GM21390 (cell line): ENCODE measurements at regions not wholly inside any gene's neighbourhood (a gene's known extent, or its start where the extent isn't known, plus 50 kb on each side); places are given as distances from the start of the nearest gene placed in this dataset.

Source experiments
- ATAC-seq: cut with Tn5 transposase; IDR thresholded peaks from one replicate; pipeline ENCODE4 v1.9.1; 2021; ENCODE audit not compliant: unreplicated experiment

- ATAC-seq, result no peak
Observed at GRCh38 chr15:93830221-93831080, 400.9 kb upstream of the MCTP2 start.

GRCh38 chr15:93829115-93829870, 402.1 kb upstream of the MCTP2 start:
- ATAC-seq, result peak; percentile 55

DNA sequence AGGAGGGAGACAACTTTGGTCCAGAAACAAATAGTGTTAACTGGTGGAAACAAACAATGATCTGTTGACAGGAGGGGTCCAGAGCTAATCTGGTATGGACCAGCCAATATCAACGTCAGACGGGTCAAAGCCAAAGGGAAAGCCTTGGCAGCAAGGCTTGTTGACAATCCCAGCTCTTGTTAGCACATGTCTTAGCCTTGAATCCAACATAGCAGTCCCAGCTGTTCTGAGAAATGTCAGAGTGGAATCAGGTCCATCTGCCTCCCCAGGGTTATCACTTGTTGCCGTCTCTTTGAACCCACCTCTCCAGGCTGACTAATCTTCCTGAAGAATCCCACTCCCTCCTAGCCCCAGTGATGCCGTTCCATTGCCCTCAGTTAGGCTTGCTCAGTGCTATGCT, 404.6 kb upstream of the MCTP2 start:
- no peak for ATAC-seq

DNA sequence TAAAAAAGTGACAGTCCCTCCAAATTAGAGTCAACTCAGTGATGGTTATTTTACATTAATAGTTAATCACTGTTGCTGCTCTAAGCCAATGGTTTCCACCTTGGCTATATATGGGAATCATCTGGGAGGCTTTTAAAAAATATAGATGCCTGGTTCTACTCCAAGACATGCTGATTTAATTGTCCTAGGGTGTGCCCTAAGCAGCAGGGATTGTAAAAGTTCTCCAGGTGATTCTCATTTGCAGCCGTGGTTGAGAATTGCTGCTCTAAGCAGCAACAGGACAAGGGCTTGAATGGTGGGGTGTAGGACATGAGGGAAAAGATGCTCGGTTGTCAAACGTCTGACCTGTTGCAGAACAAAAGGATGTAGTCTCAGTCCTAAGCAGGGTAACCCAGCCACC, 405.1 kb upstream of the MCTP2 start:
- no peak for ATAC-seq

DNA sequence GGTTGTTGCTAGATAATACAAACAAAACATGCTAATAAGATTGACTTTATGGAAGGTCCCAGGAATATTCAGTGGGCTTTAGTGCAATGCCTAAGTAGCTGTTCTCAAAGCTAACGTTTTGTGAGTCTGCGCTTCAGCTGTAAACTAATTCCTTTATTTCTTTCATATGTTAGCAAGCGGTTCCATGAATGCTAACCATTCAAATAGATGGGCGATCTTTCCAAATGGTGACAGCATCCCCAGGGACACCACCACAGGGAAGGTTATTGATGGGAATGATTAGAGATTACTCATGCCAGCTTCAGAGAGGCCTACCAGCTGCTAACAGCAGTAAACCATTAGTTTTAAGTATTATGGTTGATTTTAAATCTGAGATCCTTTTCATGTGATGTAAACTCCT, 405.7 kb upstream of the MCTP2 start:
- no peak for ATAC-seq

- no peak for ATAC-seq
Observed at GRCh38 chr15:93823971-93824913, 407.1 kb upstream of the MCTP2 start.

DNA sequence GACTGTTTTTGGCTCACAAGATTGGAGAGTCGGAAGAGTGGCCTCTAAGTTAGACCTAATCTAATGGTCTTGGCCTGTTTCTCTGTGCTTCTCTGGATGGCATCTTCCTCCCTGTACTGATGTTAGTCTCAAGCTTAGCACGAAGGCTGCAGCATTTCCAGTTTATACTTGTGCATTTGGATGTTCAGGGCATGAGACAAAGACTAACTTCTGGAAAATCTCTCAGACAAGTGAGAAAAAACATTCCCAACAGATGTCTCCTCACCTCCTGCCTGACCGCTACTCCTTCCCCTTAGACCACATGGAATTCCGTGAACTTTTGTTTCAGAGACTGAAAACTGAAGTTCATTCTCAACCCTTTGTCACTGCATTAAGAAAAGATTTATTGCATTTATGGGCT, 410.8 kb upstream of the MCTP2 start:
- no peak for ATAC-seq

GRCh38 chr15:93819826-93820225, 411.5 kb upstream of the MCTP2 start:
- no peak for ATAC-seq

DNA sequence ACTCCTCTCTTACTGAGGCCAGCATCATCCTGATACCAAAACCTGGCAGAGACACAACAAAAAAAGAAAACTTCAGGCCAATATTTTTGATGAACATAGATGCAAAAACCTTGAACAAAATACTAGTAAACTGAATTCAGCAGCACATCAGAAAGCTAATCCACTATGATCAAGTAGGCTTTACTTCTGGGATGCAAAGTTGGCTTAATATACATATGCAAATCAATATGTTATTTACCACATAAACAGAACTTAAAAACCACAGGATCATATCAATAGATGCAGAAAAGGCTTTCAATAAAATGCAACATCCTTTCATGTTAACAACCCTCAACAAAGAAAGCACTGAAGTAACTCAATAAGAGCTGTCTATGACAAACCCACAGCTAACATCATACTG, 414.5 kb upstream of the MCTP2 start:
- ATAC-seq, result no peak

DNA sequence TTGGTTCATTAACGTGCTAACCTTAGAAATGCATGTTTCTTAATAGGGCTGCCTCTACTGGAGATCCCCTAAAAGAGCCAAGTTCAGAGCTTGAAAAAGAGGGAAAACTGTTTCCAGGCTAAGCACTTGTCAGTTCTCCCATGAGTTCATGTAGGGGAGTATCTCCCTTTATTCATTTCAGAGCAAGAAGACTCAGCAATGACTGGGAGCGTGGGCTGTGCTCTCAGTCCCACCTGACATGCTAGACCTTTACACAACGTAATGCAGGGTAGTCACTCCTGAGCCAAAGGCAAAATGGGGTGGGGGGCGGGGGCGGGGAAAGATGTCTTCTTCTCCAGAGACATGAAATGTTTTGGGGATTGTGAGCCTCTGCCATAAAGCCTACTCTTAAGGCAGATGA, 420.1 kb upstream of the MCTP2 start:
- ATAC-seq, result no peak

GRCh38 chr15:93809516-93809915, 421.8 kb upstream of the MCTP2 start:
- ATAC-seq, result no peak

- ATAC-seq, result no peak
Observed at GRCh38 chr15:93803421-93804152, 427.8 kb upstream of the MCTP2 start.

GRCh38 chr15:93801206-93801605, 430.2 kb upstream of the MCTP2 start:
- ATAC-seq, result no peak

DNA sequence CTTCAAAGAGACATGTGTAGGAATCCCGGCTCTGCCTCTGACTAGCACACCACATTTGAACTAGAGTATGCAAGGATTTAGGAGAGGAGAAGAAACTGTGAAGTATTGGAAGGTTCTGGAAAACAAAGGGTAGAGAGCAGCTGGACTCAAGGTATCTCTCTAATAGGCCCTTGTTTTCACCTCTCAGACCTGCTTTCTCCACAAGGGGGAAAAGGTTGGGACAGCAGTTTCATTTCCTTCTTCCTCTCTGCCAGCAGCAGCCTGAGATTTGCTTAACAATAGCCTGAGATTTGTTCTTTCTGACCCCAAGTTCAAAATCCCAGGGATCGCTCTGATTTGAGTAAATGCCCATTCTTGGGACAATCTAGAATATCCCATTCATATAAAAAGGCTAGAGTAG, 430.6 kb upstream of the MCTP2 start:
- no peak for ATAC-seq

GRCh38 chr15:93789441-93789840, 441.9 kb upstream of the MCTP2 start:
- no peak for ATAC-seq

DNA sequence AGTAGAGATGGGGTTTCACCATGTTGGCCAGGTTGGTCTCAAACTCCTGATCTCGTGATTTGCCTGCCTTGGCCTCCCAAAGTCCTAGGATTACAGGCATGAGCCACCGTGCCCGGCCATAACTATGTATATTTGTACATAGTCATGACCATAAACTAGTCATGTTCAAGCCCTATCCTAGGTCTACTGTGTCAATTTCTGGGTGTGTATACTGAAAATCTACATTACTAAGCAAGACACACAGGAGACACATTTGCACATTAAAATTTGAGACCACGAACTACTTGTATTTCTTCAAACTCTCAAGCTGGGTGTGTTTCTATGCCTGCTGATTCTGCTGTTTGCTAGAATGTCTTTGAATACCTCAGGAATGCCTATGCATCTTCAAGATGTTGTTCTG, 451.3 kb upstream of the MCTP2 start:
- ATAC-seq, result no peak

DNA sequence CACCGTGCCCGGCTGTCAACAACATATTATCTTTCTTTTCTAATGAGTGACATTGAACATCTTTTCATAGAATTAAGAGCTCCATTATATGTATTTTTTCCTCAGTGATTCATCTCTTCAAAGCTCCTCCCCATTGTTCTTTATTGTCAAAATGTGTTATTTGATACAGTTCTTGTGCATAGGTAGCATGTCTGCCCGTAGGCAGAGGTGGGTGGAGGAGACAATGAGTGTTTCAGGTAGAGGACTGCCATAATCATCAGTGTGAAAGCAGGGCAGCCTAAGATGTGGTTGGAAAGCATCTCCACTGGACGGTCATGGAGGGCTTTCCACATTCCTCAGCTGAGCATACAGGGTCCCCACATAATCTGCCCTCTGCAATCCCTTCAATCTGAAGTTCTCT, 452.0 kb upstream of the MCTP2 start:
- no peak for ATAC-seq

DNA sequence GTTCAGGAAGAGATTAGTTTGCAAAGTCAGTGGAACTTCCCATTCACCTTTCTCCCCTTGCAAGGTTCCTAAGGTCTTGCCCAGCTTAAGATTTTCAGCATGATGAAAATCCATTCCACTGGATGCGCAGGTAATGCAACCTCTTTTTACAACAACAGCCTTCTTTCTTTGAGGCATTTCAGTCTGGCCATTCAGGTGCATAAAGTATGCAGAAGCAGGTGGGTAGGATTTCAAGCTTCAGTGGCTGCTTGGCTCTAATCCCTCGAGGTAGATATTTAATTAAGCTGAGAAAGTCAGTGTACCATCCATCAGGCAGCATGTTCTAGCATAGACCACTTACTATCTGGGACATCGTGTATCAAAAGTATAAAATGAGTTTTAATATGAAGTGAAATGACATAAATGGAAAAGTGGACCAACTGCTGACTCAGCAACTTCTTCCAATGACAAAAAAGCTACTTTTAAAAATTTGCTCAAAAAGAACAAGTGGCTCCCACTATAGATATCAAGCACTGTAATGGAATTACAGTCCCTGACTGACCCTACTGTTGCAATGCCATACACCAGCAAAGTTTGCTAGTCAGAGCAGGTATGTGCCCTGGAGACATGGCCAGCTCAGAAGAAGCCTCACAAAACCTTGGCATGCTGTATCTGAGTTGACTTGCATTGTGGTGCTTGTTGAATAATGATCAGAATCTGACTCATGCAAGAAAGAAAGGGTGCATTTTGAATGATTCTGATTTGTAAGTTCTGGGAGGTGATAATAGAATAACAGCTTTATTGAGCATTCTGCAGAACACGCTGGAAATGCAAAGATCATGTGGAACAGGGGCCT, 459.9 kb upstream of the MCTP2 start:
- ATAC-seq, result no peak

- no peak for ATAC-seq
Observed at GRCh38 chr15:93770788-93771187, 460.6 kb upstream of the MCTP2 start.

DNA sequence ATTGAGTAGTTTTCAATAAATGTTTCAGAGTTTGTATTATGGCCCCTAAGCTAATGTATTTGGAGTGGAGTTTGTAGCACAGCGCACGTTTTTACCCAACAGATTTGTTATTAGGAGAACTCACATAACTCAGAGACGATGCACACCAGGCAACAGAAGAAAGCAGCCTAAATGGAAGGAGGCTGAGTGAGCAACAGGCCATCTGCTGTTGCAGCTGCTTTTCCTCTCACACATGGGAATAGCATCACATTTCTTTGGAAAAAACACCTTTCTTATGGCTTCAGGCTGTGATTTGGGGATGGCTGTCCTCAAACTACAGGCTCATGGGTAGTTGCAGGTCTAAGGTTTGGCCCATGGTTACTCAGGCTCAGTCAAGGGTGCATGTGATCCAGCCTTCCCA, 469.3 kb upstream of the MCTP2 start:
- no peak for ATAC-seq
